Panc1 (cell line): ENCODE measurements at regions not wholly inside any gene's neighbourhood (a gene's known extent, or its start where the extent isn't known, plus 50 kb on each side); places are given as distances from the start of the nearest gene placed in this dataset.

Experiments
- ATAC-seq: fragments of 200-7000 bp; cut with Tn5 transposase; 2 replicates; pipeline ENCODE4 v1.9.1; 2020; ENCODE audit warnings: mild to moderate bottlenecking, moderate library complexity
- BruUV-seq: library from RNA; stranded (reverse); fragments of 400-500 nt; replicated peaks from 2 replicates; lab custom pipeline; 2021; lab: Mats Ljungman, UMichigan
- CTCF ChIA-PET: fragments of 300-600 bp; sonication (Branson Sonifier 250); formaldehyde crosslinking; loops from one replicate; lab custom pipeline; 2022; ENCODE audit warnings: antibody characterized with exemption; lab: Charles Lee
- POLR2A ChIA-PET: fragments of 300-600 bp; sonication (Branson Sonifier 250); formaldehyde crosslinking; loops from one replicate; lab custom pipeline; 2022; ENCODE audit warnings: antibody characterized with exemption; lab: Charles Lee
- DNase-seq: peaks from one replicate; pipeline ENCODE4 v3.0.0-alpha.2; 2010; ENCODE audit warnings: low read depth, low spot score
- H3K27ac ChIP-seq: 2 replicates; pipeline ENCODE4 v1.5.1; 2011; ENCODE audit warnings: mild to moderate bottlenecking, low read length, inconsistent platforms
- H3K27me3 ChIP-seq: fragments of 200-500 bp; sonication (Bioruptor generic); 2 replicates; pipeline ENCODE4 v1.6.0; 2014; ENCODE audit warnings: low read length, inconsistent platforms; ENCODE audit not compliant: control insufficient read depth, insufficient read depth
- H3K36me3 ChIP-seq: fragments of 200-500 bp; sonication (Bioruptor generic); 2 replicates; pipeline ENCODE4 v1.5.1; 2014; ENCODE audit warnings: inconsistent platforms, mild to moderate bottlenecking, low read length, moderate library complexity; ENCODE audit not compliant: control insufficient read depth, insufficient read depth
- H3K4me1 ChIP-seq: 2 replicates; pipeline ENCODE4 v1.5.1; 2011; ENCODE audit warnings: inconsistent platforms, mild to moderate bottlenecking, low read length, moderate library complexity; ENCODE audit not compliant: control insufficient read depth, insufficient read depth
- H3K4me3 ChIP-seq, 2 experiments: 2 replicates each; pipeline ENCODE4 v1.5.1; 2011 to 2012; ENCODE audit warnings: low read depth in 2 of 2, low read length in 2 of 2, mild to moderate bottlenecking in 2 of 2, inconsistent platforms in 1 of 2, moderate library complexity in 1 of 2
- H3K9me3 ChIP-seq: fragments of 200-500 bp; sonication (Bioruptor generic); 2 replicates; pipeline ENCODE4 v1.5.1; 2014; ENCODE audit warnings: low read depth, mild to moderate bottlenecking, inconsistent platforms, low read length, moderate library complexity; ENCODE audit not compliant: control insufficient read depth, insufficient read depth
- POLR2AphosphoS5 ChIP-seq: IDR thresholded peaks from 2 replicates; pipeline ENCODE4 v1.6.1; 2012; ENCODE audit warnings: mild to moderate bottlenecking, low read depth, low read length, moderate library complexity
- SIN3A ChIP-seq: IDR thresholded peaks from 2 replicates; pipeline ENCODE4 v1.6.1; 2012; ENCODE audit warnings: low read depth, mild to moderate bottlenecking, low read length, moderate library complexity, borderline replicate concordance; ENCODE audit not compliant: insufficient read depth
- TCF7L2 ChIP-seq: IDR thresholded peaks from 2 replicates; pipeline ENCODE4 v1.6.1; 2011; ENCODE audit warnings: mild to moderate bottlenecking, low read depth, low read length, inconsistent platforms
- in situ Hi-C: cut with HindIII; loops from 2 replicates; pipeline ENCODE4 v1.10.0; 2016; ENCODE audit warnings: low sequenced_read_pairs, low pct_unique_long_range_greater_than_20kb
- intact Hi-C: fragments of 100-400 bp; cut with micrococcal nuclease; formaldehyde crosslinking; loops from one replicate; pipeline ENCODE4 v1.10.0; 2022; ENCODE audit not compliant: unreplicated experiment
- TF ChIP-seq, protein P1 (sequence below): fragments of 450-650 bp; IDR thresholded peaks from 2 replicates; pipeline ENCODE4 v1.5.1; 2017; ENCODE audit warnings: mild to moderate bottlenecking
- TF ChIP-seq, protein P2 (sequence below), 2 experiments: IDR thresholded peaks; 2 replicates each; pipeline ENCODE4 v1.6.1; 2011 to 2012; ENCODE audit warnings: low read depth in 2 of 2, control low read depth in 1 of 2, low read length in 1 of 2, mild to moderate bottlenecking in 1 of 2, moderate library complexity in 1 of 2; ENCODE audit not compliant: insufficient read depth in 1 of 2

DNA sequence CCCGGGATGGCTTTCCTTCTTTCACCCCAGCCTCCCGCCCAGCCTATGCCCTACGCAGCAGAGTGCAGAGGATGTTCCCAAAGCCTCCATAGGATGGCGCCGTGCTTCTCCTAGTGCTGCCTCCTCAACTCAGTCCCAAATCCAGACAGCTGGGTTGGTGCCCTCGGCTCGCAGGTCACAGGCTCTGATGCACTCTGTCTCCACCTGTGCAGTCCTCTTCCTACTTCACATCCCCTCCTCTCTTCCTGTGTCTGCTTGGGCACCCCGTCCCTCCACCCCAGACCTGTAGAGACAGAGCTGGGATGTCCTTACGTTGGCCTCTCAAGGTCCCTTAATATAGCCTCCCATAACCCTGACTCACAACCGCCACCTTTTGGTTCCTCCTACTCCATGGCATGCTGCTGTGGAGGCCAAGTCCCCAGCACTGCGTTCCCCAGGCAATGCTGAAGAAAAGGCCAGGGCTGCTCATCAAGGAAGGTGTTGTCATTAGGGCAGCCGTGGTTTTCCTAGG is 314.4 kb downstream of the GADD45G start:
- Histone ChIP-seq H3K4me3 (no peak overlapping the region), H3K27me3 (no peaks in the 10 kb centered on the region), H3K4me1 (no peaks in the 10 kb centered on the region), H3K36me3 (no peaks in the 10 kb centered on the region), H3K9me3 (no peaks in the 10 kb centered on the region), H3K27ac (no peak overlapping the region)
- ChIA-PET POLR2A (no interaction called here), CTCF (no interaction called here)
- no peak for ATAC-seq
- DNase-seq, result peak; percentile 2
- in situ Hi-C loops, result no loop called here
- no peak for TF ChIP-seq TCF7L2
- TF ChIP-seq, protein P1, sequence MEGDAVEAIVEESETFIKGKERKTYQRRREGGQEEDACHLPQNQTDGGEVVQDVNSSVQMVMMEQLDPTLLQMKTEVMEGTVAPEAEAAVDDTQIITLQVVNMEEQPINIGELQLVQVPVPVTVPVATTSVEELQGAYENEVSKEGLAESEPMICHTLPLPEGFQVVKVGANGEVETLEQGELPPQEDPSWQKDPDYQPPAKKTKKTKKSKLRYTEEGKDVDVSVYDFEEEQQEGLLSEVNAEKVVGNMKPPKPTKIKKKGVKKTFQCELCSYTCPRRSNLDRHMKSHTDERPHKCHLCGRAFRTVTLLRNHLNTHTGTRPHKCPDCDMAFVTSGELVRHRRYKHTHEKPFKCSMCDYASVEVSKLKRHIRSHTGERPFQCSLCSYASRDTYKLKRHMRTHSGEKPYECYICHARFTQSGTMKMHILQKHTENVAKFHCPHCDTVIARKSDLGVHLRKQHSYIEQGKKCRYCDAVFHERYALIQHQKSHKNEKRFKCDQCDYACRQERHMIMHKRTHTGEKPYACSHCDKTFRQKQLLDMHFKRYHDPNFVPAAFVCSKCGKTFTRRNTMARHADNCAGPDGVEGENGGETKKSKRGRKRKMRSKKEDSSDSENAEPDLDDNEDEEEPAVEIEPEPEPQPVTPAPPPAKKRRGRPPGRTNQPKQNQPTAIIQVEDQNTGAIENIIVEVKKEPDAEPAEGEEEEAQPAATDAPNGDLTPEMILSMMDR, result 0 out of 2 replicates have a peak, but pooled peaks have one; percentile 6
- intact Hi-C loops, result no loop called here
- BruUV-seq, result no TSS peak

DNA sequence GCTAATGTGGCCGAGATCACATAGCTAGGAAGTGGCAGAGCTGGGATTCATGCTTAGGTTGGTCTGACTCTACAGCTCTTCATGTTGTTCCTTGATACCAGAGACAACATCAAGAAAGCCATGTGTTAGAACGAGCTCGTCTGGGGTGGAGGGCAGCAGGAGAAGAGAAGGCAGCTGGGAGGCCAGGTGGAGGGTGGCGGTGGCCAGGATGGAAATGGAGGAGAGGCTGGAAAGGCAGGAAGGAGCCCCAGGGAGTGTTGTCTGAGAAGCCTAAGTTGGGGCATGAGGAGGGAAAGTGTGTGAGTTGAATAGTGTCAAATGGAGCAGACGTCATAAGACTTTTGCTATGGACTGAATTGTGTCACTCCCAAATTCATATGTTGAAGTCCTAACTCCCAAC is 315.3 kb downstream of the GADD45G start:
- Histone ChIP-seq H3K36me3 (no peaks in the 10 kb centered on the region), H3K27me3 (no peaks in the 10 kb centered on the region), H3K27ac (no peak overlapping the region), H3K4me3 (no peak overlapping the region), H3K4me1 (no peaks in the 10 kb centered on the region), H3K9me3 (no peaks in the 10 kb centered on the region)
- BruUV-seq, result no TSS peak
- DNase-seq (no peak), ATAC-seq (no peak)
- TF ChIP-seq POLR2AphosphoS5, result no peak
- TF ChIP-seq, protein P1, result no peak
- TF ChIP-seq, protein P2, sequence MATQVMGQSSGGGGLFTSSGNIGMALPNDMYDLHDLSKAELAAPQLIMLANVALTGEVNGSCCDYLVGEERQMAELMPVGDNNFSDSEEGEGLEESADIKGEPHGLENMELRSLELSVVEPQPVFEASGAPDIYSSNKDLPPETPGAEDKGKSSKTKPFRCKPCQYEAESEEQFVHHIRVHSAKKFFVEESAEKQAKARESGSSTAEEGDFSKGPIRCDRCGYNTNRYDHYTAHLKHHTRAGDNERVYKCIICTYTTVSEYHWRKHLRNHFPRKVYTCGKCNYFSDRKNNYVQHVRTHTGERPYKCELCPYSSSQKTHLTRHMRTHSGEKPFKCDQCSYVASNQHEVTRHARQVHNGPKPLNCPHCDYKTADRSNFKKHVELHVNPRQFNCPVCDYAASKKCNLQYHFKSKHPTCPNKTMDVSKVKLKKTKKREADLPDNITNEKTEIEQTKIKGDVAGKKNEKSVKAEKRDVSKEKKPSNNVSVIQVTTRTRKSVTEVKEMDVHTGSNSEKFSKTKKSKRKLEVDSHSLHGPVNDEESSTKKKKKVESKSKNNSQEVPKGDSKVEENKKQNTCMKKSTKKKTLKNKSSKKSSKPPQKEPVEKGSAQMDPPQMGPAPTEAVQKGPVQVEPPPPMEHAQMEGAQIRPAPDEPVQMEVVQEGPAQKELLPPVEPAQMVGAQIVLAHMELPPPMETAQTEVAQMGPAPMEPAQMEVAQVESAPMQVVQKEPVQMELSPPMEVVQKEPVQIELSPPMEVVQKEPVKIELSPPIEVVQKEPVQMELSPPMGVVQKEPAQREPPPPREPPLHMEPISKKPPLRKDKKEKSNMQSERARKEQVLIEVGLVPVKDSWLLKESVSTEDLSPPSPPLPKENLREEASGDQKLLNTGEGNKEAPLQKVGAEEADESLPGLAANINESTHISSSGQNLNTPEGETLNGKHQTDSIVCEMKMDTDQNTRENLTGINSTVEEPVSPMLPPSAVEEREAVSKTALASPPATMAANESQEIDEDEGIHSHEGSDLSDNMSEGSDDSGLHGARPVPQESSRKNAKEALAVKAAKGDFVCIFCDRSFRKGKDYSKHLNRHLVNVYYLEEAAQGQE (IDR thresholded peaks at IDR 0.05; ENCODE audit: insufficient read depth in 1 of 2, low read depth in 2 of 2, low read length in 1 of 2), result no peak
- no peak for TF ChIP-seq SIN3A
- no peak for TF ChIP-seq TCF7L2
- CTCF ChIA-PET, result no interaction called here
- intact Hi-C loops (loop anchor here (10.0 kb wide), 1 partner anchor 315 kb away; the partner anchor contains the start of gene GADD45G), in situ Hi-C loops (no loop called here)
- POLR2A ChIA-PET, result no interaction called here
